Activated CD4-positive, alpha-beta memory T cell treated with anti-CD3 and anti-CD28 coated beads, Interleukin-2, amount 10 ng/mL, durations not matched to agents 7 days and 5 days (primary cell): ENCODE measurements at regions not wholly inside any gene's neighbourhood (a gene's known extent, or its start where the extent isn't known, plus 50 kb on each side); places are given as distances from the start of the nearest gene placed in this dataset.
"Not testable (repeated sequence)": the region's sequence is repeated elsewhere in the genome, so short reads cannot be mapped to it uniquely, and the experiment has no call there.

Experiments
- CTCF ChIA-PET: fragments of 350-600 bp; sonication (Branson Sonifier 250); formaldehyde crosslinking; loops from one replicate; lab custom pipeline; 2021; ENCODE audit warnings: antibody characterized with exemption, inconsistent platforms; lab: Charles Lee
- POLR2A ChIA-PET: fragments of 350-600 bp; sonication (Branson Sonifier 250); formaldehyde crosslinking; loops from one replicate; lab custom pipeline; 2021; ENCODE audit warnings: antibody characterized with exemption; lab: Charles Lee
- DNase-seq: peaks from one replicate; pipeline ENCODE4 v3.0.0-alpha.2; 2020
- H3K27ac Mint-ChIP-seq: one replicate; pipeline ENCODE4 v1.8.0; 2021; ENCODE audit warnings: mild to moderate bottlenecking, mixed read lengths
- H3K27me3 Mint-ChIP-seq: one replicate; pipeline ENCODE4 v1.8.0; 2021; ENCODE audit warnings: mixed read lengths
- H3K36me3 Mint-ChIP-seq: one replicate; pipeline ENCODE4 v1.8.0; 2021; ENCODE audit warnings: low read depth, mixed read lengths
- H3K4me1 Mint-ChIP-seq: one replicate; pipeline ENCODE4 v1.8.0; 2021; ENCODE audit warnings: mixed read lengths
- H3K4me3 Mint-ChIP-seq: one replicate; pipeline ENCODE4 v1.8.0; 2021; ENCODE audit warnings: mild to moderate bottlenecking, mixed read lengths
- H3K9me3 Mint-ChIP-seq: one replicate; pipeline ENCODE4 v1.8.0; 2021; ENCODE audit warnings: mixed read lengths

DNA sequence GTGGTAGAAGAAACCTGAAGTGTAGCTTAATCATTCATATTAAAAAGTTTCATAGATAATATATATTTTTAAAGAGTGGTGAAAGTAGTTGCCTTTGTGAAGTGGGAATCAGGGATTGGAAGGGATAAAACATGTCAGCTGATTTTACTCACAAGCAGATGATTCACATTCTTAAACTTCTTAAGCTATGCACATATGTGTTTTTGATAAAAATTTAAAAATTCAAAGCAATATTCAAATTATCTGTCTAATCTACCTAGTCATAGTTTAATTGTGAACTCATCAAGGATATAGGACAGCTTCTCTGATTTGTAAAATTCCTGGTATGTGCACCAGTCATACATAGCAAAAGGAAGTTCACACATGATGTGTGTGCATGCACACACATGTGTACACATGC lies 520.6 kb upstream of the PITX2 start:
- no peak overlapping the region for H3K4me3 Mint-ChIP-seq
- no peak for DNase-seq
- H3K36me3 Mint-ChIP-seq: no peaks in the 10 kb centered on the region
- H3K27me3 Mint-ChIP-seq: no peaks in the 10 kb centered on the region
- ChIA-PET POLR2A (no interaction called here), CTCF (interaction anchor here (0.5 kb wide), 1 partner anchor 516 kb away, joined by 3 read pairs; no protein-coding TSS in a partner anchor)
- H3K27ac Mint-ChIP-seq: no peak overlapping the region
- no peaks in the 10 kb centered on the region for H3K9me3 Mint-ChIP-seq
- no peaks in the 10 kb centered on the region for H3K4me1 Mint-ChIP-seq

GRCh38 chr4:111154934-111155333 lies 532.1 kb upstream of the PITX2 start:
- Mint-ChIP-seq H3K9me3 (peaks cover 11% of the 10 kb centered on the region), H3K27ac (no peak overlapping the region), H3K4me1 (no peaks in the 10 kb centered on the region), H3K4me3 (no peak overlapping the region), H3K36me3 (no peaks in the 10 kb centered on the region), H3K27me3 (no peaks in the 10 kb centered on the region)
- no peak for DNase-seq
- CTCF ChIA-PET: no interaction called here
- POLR2A ChIA-PET: no interaction called here

DNA sequence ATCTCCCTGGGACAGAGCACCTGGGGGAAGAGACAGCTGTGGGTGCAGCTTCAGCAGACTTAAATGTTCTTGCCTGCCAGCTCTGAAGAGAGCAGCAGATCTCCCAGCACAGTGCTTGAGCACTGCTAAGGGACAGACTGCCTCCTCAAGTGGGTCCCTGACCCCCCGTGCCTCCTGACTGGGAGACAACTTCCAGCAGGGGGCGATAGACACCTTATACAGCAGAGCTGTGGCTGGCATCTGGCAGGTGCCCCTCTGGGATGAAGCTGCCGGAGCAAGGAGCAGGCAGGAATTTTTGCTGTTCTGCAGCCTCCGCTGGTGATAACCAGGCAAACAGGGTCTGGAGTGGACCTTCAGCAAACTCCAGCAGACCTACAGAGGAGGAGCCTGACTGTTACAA lies 541.7 kb upstream of the PITX2 start:
- H3K4me3 Mint-ChIP-seq, H3K36me3 Mint-ChIP-seq, POLR2A ChIA-PET, DNase-seq, H3K9me3 Mint-ChIP-seq, H3K27me3 Mint-ChIP-seq, CTCF ChIA-PET, H3K27ac Mint-ChIP-seq, H3K4me1 Mint-ChIP-seq: not testable (repeated sequence)

DNA sequence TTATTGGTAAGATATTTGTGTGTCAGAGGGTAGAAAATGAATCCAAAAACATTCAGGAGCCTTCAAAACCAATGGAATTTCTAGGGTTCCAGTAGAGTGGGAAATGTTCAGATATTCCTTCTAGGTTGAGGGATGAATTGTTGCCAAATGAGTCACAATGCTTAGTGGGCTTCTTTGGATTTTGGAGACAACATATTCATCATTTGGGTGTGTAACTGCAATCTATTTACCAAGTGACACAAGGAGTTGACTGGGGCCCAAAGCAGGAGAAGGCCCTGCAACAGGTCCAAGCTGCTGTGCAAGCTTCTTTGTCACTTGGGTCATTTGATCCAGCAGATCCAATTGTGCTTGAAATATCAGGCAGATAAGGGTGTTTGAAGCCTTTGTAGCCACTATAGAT lies 551.5 kb upstream of the PITX2 start:
- ChIA-PET POLR2A (no interaction called here), CTCF (no interaction called here)
- Mint-ChIP-seq H3K27ac (no peak overlapping the region), H3K9me3 (peaks cover 2% of the 10 kb centered on the region), H3K27me3 (no peaks in the 10 kb centered on the region), H3K4me1 (no peaks in the 10 kb centered on the region), H3K36me3 (no peaks in the 10 kb centered on the region), H3K4me3 (no peak overlapping the region)
- DNase-seq: no peak

DNA sequence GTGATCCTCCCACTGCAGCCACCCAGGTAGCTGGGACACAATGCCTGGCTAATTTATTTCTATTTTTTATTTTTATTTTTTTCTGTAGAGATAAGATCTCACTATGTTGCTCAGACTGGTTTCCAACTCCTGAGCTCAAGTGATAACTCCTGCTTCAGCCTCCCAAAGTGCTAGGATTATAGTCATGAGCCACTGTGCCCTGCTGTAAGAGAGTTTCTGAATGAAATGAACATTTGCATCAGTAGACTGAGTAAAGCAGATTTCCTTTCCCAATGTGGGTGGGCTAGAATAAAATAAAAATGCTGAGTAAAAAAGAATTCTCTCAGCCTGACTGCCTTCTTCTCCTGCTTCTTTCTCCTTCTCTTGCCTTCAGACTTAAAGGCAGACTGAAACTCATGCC lies 555.4 kb upstream of the PITX2 start:
- H3K27me3 Mint-ChIP-seq: no peaks in the 10 kb centered on the region
- ChIA-PET POLR2A (no interaction called here), CTCF (no interaction called here)
- DNase-seq: no peak
- H3K4me1 Mint-ChIP-seq: no peaks in the 10 kb centered on the region
- H3K36me3 Mint-ChIP-seq: no peaks in the 10 kb centered on the region
- no peak overlapping the region for H3K27ac Mint-ChIP-seq
- peaks cover 3% of the 10 kb centered on the region for H3K9me3 Mint-ChIP-seq
- H3K4me3 Mint-ChIP-seq: no peak overlapping the region

DNA sequence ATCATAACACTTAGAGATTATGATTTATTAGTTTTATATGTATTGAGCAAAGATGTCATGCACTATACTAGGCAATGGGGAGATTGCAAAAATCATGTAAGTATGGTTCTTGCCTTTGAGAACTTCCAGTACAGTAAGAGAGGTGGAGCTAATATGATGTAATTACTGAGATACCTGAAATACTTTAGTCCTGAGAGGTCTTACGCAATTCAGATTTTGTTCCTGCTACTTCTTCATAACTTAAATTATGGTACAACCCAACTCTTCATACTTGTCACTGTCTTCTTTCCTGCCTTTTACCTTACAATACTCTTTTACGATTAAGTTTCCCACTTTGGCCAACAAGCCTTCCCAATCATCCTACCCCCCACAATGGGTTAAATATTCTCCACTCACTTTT lies 564.2 kb upstream of the PITX2 start:
- H3K4me3 Mint-ChIP-seq: no peak overlapping the region
- ChIA-PET POLR2A (no interaction called here), CTCF (no interaction called here)
- H3K27ac Mint-ChIP-seq: no peak overlapping the region
- H3K27me3 Mint-ChIP-seq: no peaks in the 10 kb centered on the region
- H3K36me3 Mint-ChIP-seq: no peaks in the 10 kb centered on the region
- H3K9me3 Mint-ChIP-seq: peaks cover 6% of the 10 kb centered on the region
- DNase-seq: no peak
- H3K4me1 Mint-ChIP-seq: no peaks in the 10 kb centered on the region

GRCh38 chr4:111198446-111198845 lies 575.6 kb upstream of the PITX2 start:
- H3K27ac Mint-ChIP-seq: no peak overlapping the region
- H3K36me3 Mint-ChIP-seq: no peaks in the 10 kb centered on the region
- POLR2A ChIA-PET: no interaction called here
- CTCF ChIA-PET: no interaction called here
- DNase-seq: no peak
- H3K4me1 Mint-ChIP-seq: no peaks in the 10 kb centered on the region
- no peak overlapping the region for H3K4me3 Mint-ChIP-seq
- H3K9me3 Mint-ChIP-seq: no peaks in the 10 kb centered on the region
- no peaks in the 10 kb centered on the region for H3K27me3 Mint-ChIP-seq

- ChIA-PET CTCF (no interaction called here), POLR2A (no interaction called here)
- no peaks in the 10 kb centered on the region for H3K27me3 Mint-ChIP-seq
- no peak for DNase-seq
- H3K9me3 Mint-ChIP-seq: no peaks in the 10 kb centered on the region
- H3K4me1 Mint-ChIP-seq: no peaks in the 10 kb centered on the region
- H3K36me3 Mint-ChIP-seq: no peaks in the 10 kb centered on the region
- no peak overlapping the region for H3K4me3 Mint-ChIP-seq
- no peak overlapping the region for H3K27ac Mint-ChIP-seq
These were observed 581.9 kb upstream of the PITX2 start for GRCh38 chr4:111204797-111205196.

- Mint-ChIP-seq H3K27me3 (no peaks in the 10 kb centered on the region), H3K27ac (no peak overlapping the region)
- POLR2A ChIA-PET: no interaction called here
These were observed 586.1 kb upstream of the PITX2 start for GRCh38 chr4:111208970-111209369.

GRCh38 chr4:111209706-111210105 lies 586.8 kb upstream of the PITX2 start:
- CTCF ChIA-PET: no interaction called here
- H3K36me3 Mint-ChIP-seq: no peaks in the 10 kb centered on the region
- no peak overlapping the region for H3K4me3 Mint-ChIP-seq
- no peak overlapping the region for H3K27ac Mint-ChIP-seq
- POLR2A ChIA-PET: no interaction called here
- no peaks in the 10 kb centered on the region for H3K27me3 Mint-ChIP-seq
- no peak for DNase-seq
- no peaks in the 10 kb centered on the region for H3K4me1 Mint-ChIP-seq
- H3K9me3 Mint-ChIP-seq: no peaks in the 10 kb centered on the region

More at GRCh38 chr4:111208970-111209369, 586.1 kb upstream of the PITX2 start:
- H3K36me3 Mint-ChIP-seq: no peaks in the 10 kb centered on the region
- no peak overlapping the region for H3K4me3 Mint-ChIP-seq
- no peak for DNase-seq
- no peaks in the 10 kb centered on the region for H3K4me1 Mint-ChIP-seq
- CTCF ChIA-PET: no interaction called here
- no peaks in the 10 kb centered on the region for H3K9me3 Mint-ChIP-seq

DNA sequence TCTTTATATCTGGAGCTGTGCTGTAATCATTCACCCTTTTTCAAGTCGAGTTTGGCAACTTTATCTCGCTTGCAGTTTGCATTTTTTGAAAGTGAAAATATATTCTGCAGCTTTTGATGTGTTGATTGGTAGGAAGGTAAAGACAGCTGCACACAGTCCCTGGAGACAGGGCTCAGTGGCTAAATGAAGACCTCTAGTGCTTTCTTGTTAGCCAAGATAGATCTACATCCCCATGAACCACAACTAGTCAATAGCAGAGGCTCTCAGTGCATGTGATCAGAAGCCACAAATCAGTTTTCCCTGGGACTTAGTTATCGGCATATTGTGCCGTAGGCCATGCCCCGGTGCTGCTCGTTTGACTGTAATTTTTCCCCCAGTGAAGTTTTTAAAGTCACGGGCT lies 587.7 kb upstream of the PITX2 start:
- no peak for DNase-seq
- H3K27ac Mint-ChIP-seq: no peak overlapping the region
- no peaks in the 10 kb centered on the region for H3K36me3 Mint-ChIP-seq
- H3K27me3 Mint-ChIP-seq: no peaks in the 10 kb centered on the region
- H3K9me3 Mint-ChIP-seq: no peaks in the 10 kb centered on the region
- no peak overlapping the region for H3K4me3 Mint-ChIP-seq
- CTCF ChIA-PET: no interaction called here
- POLR2A ChIA-PET: no interaction called here
- no peaks in the 10 kb centered on the region for H3K4me1 Mint-ChIP-seq

- H3K27ac Mint-ChIP-seq: no peak overlapping the region
- no peaks in the 10 kb centered on the region for H3K36me3 Mint-ChIP-seq
- H3K9me3 Mint-ChIP-seq: no peaks in the 10 kb centered on the region
- H3K4me3 Mint-ChIP-seq: no peak overlapping the region
- no peaks in the 10 kb centered on the region for H3K27me3 Mint-ChIP-seq
- CTCF ChIA-PET: no interaction called here
- no peak for DNase-seq
- no peaks in the 10 kb centered on the region for H3K4me1 Mint-ChIP-seq
- POLR2A ChIA-PET: no interaction called here
These were observed 590.7 kb upstream of the PITX2 start for GRCh38 chr4:111213531-111213930.

DNA sequence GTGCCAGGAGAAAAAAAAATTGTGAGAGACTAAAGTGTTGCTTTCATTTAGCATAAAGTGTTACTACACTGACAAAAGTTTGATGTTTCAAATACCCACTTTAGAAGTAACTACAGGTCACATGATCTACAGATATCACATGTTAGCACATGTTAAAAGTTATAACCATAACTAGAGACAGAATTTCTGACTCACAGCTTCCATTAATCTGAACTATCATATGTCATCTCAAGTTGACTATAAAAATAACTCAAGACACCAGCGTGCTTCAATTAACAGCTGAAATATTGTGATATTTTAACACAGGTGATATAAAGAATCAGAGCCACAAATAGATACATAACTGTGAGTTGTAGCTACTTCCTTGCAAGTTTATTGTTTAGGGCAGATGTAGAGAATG lies 591.5 kb upstream of the PITX2 start:
- no peaks in the 10 kb centered on the region for H3K4me1 Mint-ChIP-seq
- DNase-seq: no peak
- H3K4me3 Mint-ChIP-seq: no peak overlapping the region
- ChIA-PET CTCF (no interaction called here), POLR2A (no interaction called here)
- H3K27me3 Mint-ChIP-seq: no peaks in the 10 kb centered on the region
- H3K27ac Mint-ChIP-seq: no peak overlapping the region
- no peaks in the 10 kb centered on the region for H3K36me3 Mint-ChIP-seq
- no peaks in the 10 kb centered on the region for H3K9me3 Mint-ChIP-seq

- CTCF ChIA-PET: no interaction called here
- Mint-ChIP-seq H3K27me3 (no peaks in the 10 kb centered on the region), H3K36me3 (no peaks in the 10 kb centered on the region), H3K9me3 (no peaks in the 10 kb centered on the region), H3K27ac (no peak overlapping the region), H3K4me3 (no peak overlapping the region), H3K4me1 (no peaks in the 10 kb centered on the region)
- no peak for DNase-seq
- POLR2A ChIA-PET: no interaction called here
These were observed 592.9 kb upstream of the PITX2 start for GRCh38 chr4:111215755-111216154.

GRCh38 chr4:111216791-111217190 lies 593.9 kb upstream of the PITX2 start:
- H3K4me1 Mint-ChIP-seq: no peaks in the 10 kb centered on the region
- no peak for DNase-seq
- no peak overlapping the region for H3K27ac Mint-ChIP-seq
- H3K36me3 Mint-ChIP-seq: no peaks in the 10 kb centered on the region
- no peaks in the 10 kb centered on the region for H3K27me3 Mint-ChIP-seq
- CTCF ChIA-PET: no interaction called here
- POLR2A ChIA-PET: no interaction called here
- no peak overlapping the region for H3K4me3 Mint-ChIP-seq
- H3K9me3 Mint-ChIP-seq: no peaks in the 10 kb centered on the region
